Heart left ventricle (tissue), 13 donors: ENCODE measurements at regions not wholly inside any gene's neighbourhood (a gene's known extent, or its start where the extent isn't known, plus 50 kb on each side); places are given as distances from the start of the nearest gene placed in this dataset.

Source experiments
- CTCF ChIP-seq, 12 donors: fragments of 200-600 bp; sonication (generic) in 4 of 12; IDR thresholded peaks; one replicate each; pipeline versions ENCODE4 v1.5.0 to v1.8.0; 2018 to 2022; ENCODE audit warnings: antibody characterized with exemption in 12 of 12, mild to moderate bottlenecking in 5 of 12
- POLR2A ChIP-seq, 2 donors: fragments of 450-650 bp; IDR thresholded peaks; one replicate each; pipeline ENCODE4 v1.6.1; 2017; ENCODE audit warnings: antibody characterized with exemption in 2 of 2, mild to moderate bottlenecking in 2 of 2, moderate library complexity in 2 of 2
- donor health status: ischemic (EF 13 %, LVEDD 7.1; RV severe dilation, severe dysfunction).
- donor health status: DM: no; HTN: yes; CAD: no.
- donor health status: DM: no; HTN: no; CAD: no.
- donor health status: ischemic (EF 25% LVEDD 6.9; RV normal size, moderate dysfunction).
- donor health status: ischemic (EF 25% LVEDD 5.7; RV mildly dilated, moderate dysfunction).
- donor health status: ischemic (EF 35%, LVEDD 5.7; RV mildly dilated, moderate dysfunction).
- donor health status: nonischemic (EF 11% LVEDD 7.7; RV severe dilation, severe dysfunction).
- donor health status: DM: yes; HTN: yes; CAD: no.
- donor health status: PGD.
- donor health status: ischemic (EF 29% LVEDD 5.4; RV normal size, mild dysfunction).
- donor health status: nonischemic (EF 23%, LVEDD 6.1; RV moderate dilation, normal function).

- no peak for TF ChIP-seq CTCF (IDR thresholded peaks at IDR 0.05)
- no peak for TF ChIP-seq POLR2A (IDR thresholded peaks at IDR 0.05)
These were observed 95.1 kb downstream of the RPAP3 start for GRCh38 chr12:47610686-47611252.
